Endothelial cell of umbilical vein (primary cell): ENCODE measurements at regions not wholly inside any gene's neighbourhood (a gene's known extent, or its start where the extent isn't known, plus 50 kb on each side); places are given as distances from the start of the nearest gene placed in this dataset.

Experiments used
- CTCF ChIP-seq, 2 donors: IDR thresholded peaks; 1 replicate in 1 of 2; 2 replicates in 1 of 2; pipeline ENCODE4 v1.5.1; 2011; ENCODE audit warnings: low read length in 2 of 2, mild to moderate bottlenecking in 2 of 2, moderate library complexity in 2 of 2, control low read depth in 1 of 2, inconsistent platforms in 1 of 2, low read depth in 1 of 2; ENCODE audit not compliant: insufficient read depth in 1 of 2; ENCODE audit errors: extremely low read depth in 1 of 2
- EZH2 ChIP-seq: IDR thresholded peaks from 2 replicates; pipeline ENCODE4 v1.6.1; 2012; ENCODE audit warnings: borderline replicate concordance, low read depth, mild to moderate bottlenecking, moderate library complexity, low read length, inconsistent platforms; ENCODE audit not compliant: severe bottlenecking
- FOS ChIP-seq: IDR thresholded peaks from 2 replicates; pipeline ENCODE4 v1.6.1; 2011; ENCODE audit warnings: mild to moderate bottlenecking, low read length, moderate library complexity, borderline replicate concordance; ENCODE audit not compliant: insufficient read depth
- JUN ChIP-seq: IDR thresholded peaks from 2 replicates; pipeline ENCODE4 v1.6.1; 2011; ENCODE audit warnings: borderline replicate concordance, low read depth; ENCODE audit not compliant: insufficient read length, insufficient read depth
- POLR2A ChIP-seq: IDR thresholded peaks from 2 replicates; pipeline ENCODE4 v1.6.1; 2012; ENCODE audit warnings: low read depth, mild to moderate bottlenecking, control low read depth, low read length
- POLR2AphosphoS5 ChIP-seq: IDR thresholded peaks from 2 replicates; pipeline ENCODE4 v1.6.1; 2012; ENCODE audit warnings: low read depth, mild to moderate bottlenecking, control low read depth, low read length, moderate library complexity; ENCODE audit not compliant: insufficient read depth

GRCh38 chrY:11293392-11293791, 1407.6 kb upstream of the USP9Y start:
- TF ChIP-seq CTCF (IDR thresholded peaks at IDR 0.05; ENCODE audit: extremely low read depth in 1 of 2, insufficient read depth in 1 of 2, low read depth in 1 of 2, low read length in 2 of 2) (no peak), JUN (no peak), POLR2A (no peak), EZH2 (no peak), FOS (no peak), POLR2AphosphoS5 (no peak)
